ENCODE measurements at regions not wholly inside any gene's neighbourhood (a gene's known extent, or its start where the extent isn't known, plus 50 kb on each side); places are given as distances from the start of the nearest gene placed in this dataset.

- no peak for DNase-seq
Measured at GRCh38 chr18:42187611-42188380, 232.8 kb downstream of the PIK3C3 start.

GRCh38 chr18:42190643-42191042 is 235.6 kb downstream of the PIK3C3 start:
- no peak for DNase-seq

DNA sequence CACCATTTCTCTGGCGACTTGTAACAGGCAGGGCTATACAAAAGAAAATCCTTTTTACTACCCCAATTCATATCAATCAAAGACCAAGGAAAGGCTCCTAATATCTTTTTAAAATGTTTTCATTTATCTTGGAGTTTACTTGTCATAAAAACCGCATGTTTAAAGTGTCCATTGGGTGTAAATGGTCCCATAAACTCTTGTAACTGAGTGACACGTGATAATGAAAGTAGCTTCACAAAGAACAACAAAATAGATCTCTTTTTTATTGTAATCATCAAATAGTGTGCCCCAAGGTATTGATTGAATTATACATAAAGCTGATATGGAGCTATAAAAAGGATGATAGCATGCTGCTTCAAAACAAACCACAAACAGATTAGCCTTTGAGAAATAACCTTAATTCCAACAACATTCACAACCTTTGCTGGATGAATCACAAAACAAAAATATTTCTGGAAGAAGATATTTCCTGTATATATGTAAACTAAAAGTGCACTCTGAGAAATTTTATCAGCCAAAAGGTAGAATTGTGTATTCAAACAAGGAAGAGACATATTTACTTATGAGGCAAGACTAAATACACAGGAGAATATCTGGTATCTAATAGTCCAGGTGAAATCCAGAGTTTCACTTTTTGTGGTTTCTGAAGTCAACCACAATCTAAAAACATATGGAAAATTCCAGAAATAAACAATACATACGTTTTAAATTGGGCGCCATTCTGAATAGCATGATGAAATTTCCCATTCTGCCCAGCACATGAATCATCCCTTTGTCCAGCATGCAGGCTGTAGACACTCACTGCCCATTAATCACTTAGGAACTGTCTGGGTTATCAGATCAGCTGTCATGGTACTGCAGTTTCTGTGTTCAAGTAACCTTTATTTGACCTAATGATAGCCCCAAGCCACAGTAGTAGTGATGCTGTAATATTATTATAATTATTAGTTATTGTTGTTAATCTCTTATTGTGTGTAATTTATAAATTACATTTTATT is 237.5 kb downstream of the PIK3C3 start:
- DNase-seq = no peak

- no peak for DNase-seq
Measured at GRCh38 chr18:42196651-42197050, 241.6 kb downstream of the PIK3C3 start.

GRCh38 chr18:42201137-42201536 is 246.1 kb downstream of the PIK3C3 start:
- DNase-seq = no peak

GRCh38 chr18:42211201-42211600 is 256.2 kb downstream of the PIK3C3 start:
- DNase-seq = no peak

- no peak for DNase-seq
Measured at GRCh38 chr18:42222557-42222956, 267.5 kb downstream of the PIK3C3 start.

GRCh38 chr18:42228581-42228980 is 273.5 kb downstream of the PIK3C3 start:
- no peak for DNase-seq

DNA sequence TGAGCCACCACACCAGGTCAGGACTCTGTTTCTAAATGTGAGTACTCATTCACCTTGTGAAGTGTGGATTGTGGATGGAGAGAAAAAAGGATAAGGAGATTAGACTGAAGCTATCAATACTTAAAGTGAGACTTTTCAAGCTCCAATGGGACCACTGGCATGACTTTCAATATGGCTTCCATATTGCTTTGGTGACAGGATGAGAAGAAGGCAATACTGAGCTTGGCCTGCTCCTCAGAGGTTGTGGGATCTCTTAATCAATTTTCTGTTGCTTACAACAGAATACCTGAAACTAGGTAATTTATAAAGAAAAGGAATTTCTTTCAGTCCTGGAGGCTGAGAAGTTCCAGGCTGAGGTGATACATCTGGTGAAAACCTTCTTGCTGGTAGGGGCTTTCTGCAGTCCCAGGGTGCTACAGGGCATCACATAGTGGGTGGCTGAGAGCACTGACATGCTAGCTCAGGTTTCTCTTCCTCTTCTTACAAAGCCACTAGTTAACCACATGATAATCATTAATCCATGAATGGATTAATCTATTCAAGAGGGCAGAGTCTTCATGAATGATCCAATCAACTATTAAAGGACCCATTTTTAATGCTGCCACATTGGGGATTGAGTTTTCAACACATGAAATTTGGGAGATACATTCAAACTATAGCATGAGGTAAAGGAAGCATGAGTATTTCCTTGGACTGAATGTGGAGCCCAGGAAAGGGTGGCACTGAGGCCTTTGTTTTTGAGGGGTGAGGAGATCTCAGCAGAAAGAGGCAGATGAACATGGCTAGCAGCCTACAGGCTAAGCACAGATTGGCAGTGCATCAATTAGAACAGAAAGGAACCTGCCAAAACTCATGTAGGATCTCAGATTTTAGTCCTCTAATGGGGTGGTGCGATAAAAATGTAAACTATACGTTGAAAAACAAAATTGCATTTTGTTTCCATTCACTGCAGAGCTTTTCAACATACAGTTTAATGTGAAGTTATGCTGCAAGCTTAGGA is 274.5 kb downstream of the PIK3C3 start:
- no peak for DNase-seq

DNA sequence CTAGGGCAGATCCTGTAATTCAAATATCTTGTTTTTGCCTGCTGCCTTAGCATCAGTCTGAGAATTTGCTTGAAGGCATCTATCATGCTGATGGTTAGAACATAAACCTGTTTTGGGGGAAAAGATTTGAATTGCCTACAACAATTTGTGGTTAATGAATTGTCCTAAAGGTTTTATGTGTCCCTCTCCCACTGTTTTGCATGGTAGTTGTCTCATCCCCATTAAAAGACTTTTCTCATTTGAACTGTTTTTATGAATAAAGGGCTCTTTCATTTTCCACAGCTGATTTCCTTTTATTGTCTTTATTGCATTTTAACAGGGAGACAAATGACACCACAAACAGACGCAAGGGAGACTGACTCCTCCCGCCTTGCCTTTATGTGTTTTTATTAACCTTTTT is 275.6 kb downstream of the PIK3C3 start:
- DNase-seq = no peak

- DNase-seq = no peak
Measured at GRCh38 chr18:42231284-42231683, 276.2 kb downstream of the PIK3C3 start.

GRCh38 chr18:42231796-42232195 is 276.8 kb downstream of the PIK3C3 start:
- DNase-seq = no peak

DNA sequence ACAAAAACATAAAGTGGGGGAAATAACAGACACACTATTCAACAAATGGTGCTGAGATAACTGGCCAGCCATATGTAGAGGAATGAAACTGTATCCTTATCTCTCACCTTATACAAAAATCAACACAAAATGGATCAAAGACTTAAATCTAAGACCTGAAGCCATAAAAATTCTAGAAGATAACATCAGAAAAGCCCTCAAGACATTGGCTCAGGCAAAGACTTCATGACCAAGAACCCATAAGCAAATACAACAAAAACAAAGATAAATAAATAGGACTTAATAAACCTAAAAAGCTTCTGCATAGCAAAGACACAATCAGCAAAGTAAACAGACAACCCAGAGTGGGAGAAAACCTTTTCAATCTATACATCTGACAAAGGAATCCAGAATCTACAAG is 278.9 kb downstream of the PIK3C3 start:
- no peak for DNase-seq

GRCh38 chr18:42242758-42243157 is 287.7 kb downstream of the PIK3C3 start:
- DNase-seq = no peak

DNA sequence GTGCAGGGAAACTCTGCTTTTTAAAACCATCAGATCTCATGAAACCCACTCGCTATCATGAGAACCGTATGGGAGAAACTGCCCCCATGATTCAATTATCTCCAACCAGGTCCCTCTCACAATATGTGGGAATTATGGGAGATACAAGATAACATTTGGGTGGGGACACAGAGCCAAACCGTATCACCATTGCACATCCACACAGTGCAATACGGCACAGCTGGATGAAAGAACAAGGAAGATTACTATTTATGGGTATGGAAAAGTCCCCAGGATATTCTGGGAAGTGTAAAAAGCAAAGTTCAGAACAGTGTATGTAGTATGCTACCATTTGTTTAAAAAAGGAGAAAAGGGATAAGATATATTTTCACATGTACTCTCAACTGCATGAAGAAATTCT is 290.1 kb downstream of the PIK3C3 start:
- DNase-seq = no peak

DNA sequence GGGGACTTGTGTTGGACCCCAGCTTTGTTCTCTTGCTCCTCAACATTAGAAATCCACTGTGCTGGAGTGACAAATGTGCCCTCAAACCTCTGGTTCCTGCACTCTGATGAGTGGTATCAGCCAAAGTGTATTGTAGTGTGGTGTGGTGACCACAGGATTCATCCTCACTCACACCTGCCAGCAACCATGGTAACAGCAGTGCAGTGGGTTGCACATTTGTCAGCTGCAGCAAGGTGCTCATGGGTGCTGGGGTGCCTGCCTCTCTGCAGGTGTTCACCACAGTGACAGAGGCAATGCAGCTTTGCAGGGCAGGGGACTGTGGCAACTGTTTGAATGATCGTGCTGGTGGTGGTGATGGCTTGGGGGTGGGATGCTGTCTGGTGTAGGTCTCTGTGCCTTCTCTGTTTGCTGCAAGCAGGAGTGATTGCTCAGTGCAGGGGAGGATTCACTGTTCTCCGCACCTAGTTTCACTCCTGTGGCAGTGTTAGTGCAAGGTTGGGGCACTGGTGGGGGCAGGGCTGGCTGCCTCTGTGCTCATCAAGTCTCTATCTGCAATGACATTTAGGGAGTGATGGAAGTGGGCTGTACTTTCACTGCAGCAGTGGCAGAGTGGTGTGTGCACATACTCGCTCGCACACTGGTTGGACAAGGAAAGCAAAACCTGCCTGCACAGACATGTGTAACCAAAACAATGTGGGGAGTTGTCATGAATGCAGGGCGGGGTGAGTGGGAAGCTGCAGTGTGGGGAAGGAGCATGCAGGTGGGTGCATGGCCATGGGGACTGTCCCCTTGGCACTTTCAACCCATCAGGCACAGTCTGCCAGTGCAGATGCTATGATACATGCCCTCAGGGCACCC is 301.1 kb downstream of the PIK3C3 start:
- no peak for DNase-seq

GRCh38 chr18:42258301-42258965 is 303.4 kb downstream of the PIK3C3 start:
- DNase-seq = no peak

DNA sequence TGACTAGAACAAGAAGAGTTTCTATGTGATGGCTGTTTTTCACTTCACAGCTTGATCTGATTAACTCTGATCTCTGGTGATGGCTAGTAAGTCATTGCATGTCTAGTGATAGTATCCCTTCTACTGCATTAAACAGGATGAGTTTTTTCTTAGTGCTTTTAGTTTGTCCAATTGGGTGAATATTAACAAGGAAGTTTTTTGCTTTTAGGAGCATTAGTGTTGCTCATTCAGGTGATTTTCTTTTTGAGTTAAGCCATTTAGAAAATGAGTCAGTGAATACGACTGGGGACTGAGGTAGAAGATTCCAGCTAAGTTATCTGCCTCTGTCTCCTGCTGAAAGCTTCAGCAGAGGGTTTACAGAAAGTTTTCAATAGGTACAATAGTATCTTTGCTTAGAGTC is 306.7 kb downstream of the PIK3C3 start:
- no peak for DNase-seq

GRCh38 chr18:42264497-42264896 is 309.5 kb downstream of the PIK3C3 start:
- no peak for DNase-seq

DNA sequence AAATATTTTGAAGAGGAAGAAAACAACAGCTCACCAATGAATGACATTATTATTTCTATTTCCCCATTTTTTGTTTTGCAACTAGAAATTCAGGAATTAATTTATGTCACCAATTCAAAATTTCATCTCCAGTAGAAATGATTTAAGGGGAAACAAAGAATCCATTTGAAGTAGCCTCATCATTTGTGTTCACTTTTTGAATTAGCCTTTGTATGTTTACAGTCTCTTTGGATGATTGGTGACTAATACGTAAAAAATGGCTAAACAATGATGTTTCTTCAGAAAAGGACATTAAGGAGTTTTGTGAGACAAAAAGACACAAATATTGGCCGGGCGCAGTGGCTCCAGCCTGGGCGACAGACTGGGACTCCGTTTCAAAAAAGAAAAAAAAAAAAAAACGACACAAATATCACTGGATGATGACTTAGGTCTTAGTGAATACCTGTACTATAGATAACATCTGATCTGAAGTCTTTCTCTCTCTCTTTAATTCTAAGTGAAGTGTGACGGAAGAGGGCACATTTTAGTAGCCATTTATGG is 313.2 kb downstream of the PIK3C3 start:
- no peak for DNase-seq

GRCh38 chr18:42268798-42269197 is 313.8 kb downstream of the PIK3C3 start:
- no peak for DNase-seq
